H1 (cell line): ENCODE measurements at regions not wholly inside any gene's neighbourhood (a gene's known extent, or its start where the extent isn't known, plus 50 kb on each side); places are given as distances from the start of the nearest gene placed in this dataset.

Experiments
- CTCF ChIA-PET: fragments of 300-600 bp; sonication (Branson Sonifier 250); formaldehyde crosslinking; loops from one replicate; lab custom pipeline; 2021; ENCODE audit not compliant: partially characterized antibody; lab: Charles Lee
- POLR2A ChIA-PET: fragments of 300-600 bp; sonication (Branson Sonifier 250); formaldehyde crosslinking; loops from one replicate; lab custom pipeline; 2021; ENCODE audit warnings: inconsistent platforms; ENCODE audit not compliant: partially characterized antibody; lab: Charles Lee
- DNase-seq, 2 experiments: peaks; one replicate each; pipeline versions ENCODE4 v3.0.0 to v3.0.0-alpha.2; 2010 to 2022; ENCODE audit warnings: low spot score in 2 of 2, low read depth in 1 of 2, mixed read lengths in 1 of 2
- FAIRE-seq: peaks from 2 replicates; lab custom pipeline; 2011; peaks lifted over from hg19 to GRCh38; lab: Jason Lieb, UNC
- H2AFZ ChIP-seq: 2 replicates; pipeline ENCODE4 v1.8.1; 2012; ENCODE audit warnings: low read length, inconsistent platforms
- H2AK5ac ChIP-seq: 2 replicates; pipeline ENCODE4 v1.6.1; 2013; ENCODE audit warnings: low read depth, low read length
- H2BK120ac ChIP-seq: replicated peaks from 2 replicates; pipeline ENCODE3; 2013; ENCODE audit warnings: low read depth, low read length, inconsistent platforms
- H2BK12ac ChIP-seq: 2 replicates; pipeline ENCODE4 v1.6.1; 2013; ENCODE audit warnings: low read depth, low read length
- H2BK15ac ChIP-seq: 2 replicates; pipeline ENCODE4 v1.6.1; 2013; ENCODE audit warnings: low read length
- H2BK20ac ChIP-seq: 2 replicates; pipeline ENCODE4 v1.6.1; 2013; ENCODE audit warnings: low read length
- H2BK5ac ChIP-seq: 2 replicates; pipeline ENCODE4 v1.6.1; 2013; ENCODE audit warnings: low read depth, low read length
- H3K14ac ChIP-seq: 2 replicates; pipeline ENCODE4 v1.6.1; 2013; ENCODE audit warnings: inconsistent platforms; ENCODE audit not compliant: insufficient read length
- H3K18ac ChIP-seq: 2 replicates; pipeline ENCODE4 v1.6.1; 2013; ENCODE audit warnings: low read length; ENCODE audit errors: extremely low read depth
- H3K23ac ChIP-seq: 2 replicates; pipeline ENCODE4 v1.6.1; 2013; ENCODE audit warnings: inconsistent platforms; ENCODE audit not compliant: insufficient read length
- H3K23me2 ChIP-seq: 2 replicates; pipeline ENCODE4 v1.6.1; 2013; ENCODE audit warnings: low read depth, low read length
- H3K27ac ChIP-seq: 2 replicates; pipeline ENCODE4 v1.6.1; 2011; ENCODE audit warnings: low read depth, low read length, inconsistent platforms
- H3K27me3 ChIP-seq, 4 experiments: replicated peaks in 1 of 4; 1 replicate in 1 of 4; 2 replicates in 3 of 4; pipeline versions ENCODE4 v1.6.1 to v1.8.1; 2011 to 2013; ENCODE audit warnings: low read length in 3 of 4, mild to moderate bottlenecking in 3 of 4, inconsistent platforms in 2 of 4, mixed read lengths in 2 of 4, moderate library complexity in 1 of 4; ENCODE audit not compliant: control insufficient read depth in 3 of 4, insufficient read depth in 3 of 4; ENCODE audit errors: extremely low read depth in 1 of 4
- H3K36me3 ChIP-seq, 4 experiments: 2 replicates each; pipeline versions ENCODE4 v1.6.1 to v1.8.1; 2011 to 2013; ENCODE audit warnings: mild to moderate bottlenecking in 4 of 4, low read length in 3 of 4, moderate library complexity in 2 of 4, control low read depth in 1 of 4, inconsistent platforms in 1 of 4; ENCODE audit not compliant: insufficient read depth in 4 of 4, control insufficient read depth in 2 of 4
- H3K4ac ChIP-seq: replicated peaks from 2 replicates; pipeline ENCODE3; 2013; ENCODE audit warnings: low read length, low read depth, mixed read lengths, inconsistent platforms; ENCODE audit not compliant: insufficient read length
- H3K4me1 ChIP-seq, 4 experiments: replicated peaks in 1 of 4; 1 replicate in 1 of 4; 2 replicates in 3 of 4; pipeline versions ENCODE4 v1.6.1 to v1.8.1; 2011 to 2013; ENCODE audit warnings: low read length in 3 of 4, inconsistent platforms in 2 of 4, mixed read lengths in 1 of 4; ENCODE audit not compliant: insufficient read depth in 4 of 4, control insufficient read depth in 3 of 4
- H3K4me2 ChIP-seq, 2 experiments: 2 replicates each; pipeline versions ENCODE4 v1.6.1 to v1.8.1; 2011 to 2013; ENCODE audit warnings: low read depth in 2 of 2, low read length in 2 of 2, control low read depth in 1 of 2, inconsistent platforms in 1 of 2, mild to moderate bottlenecking in 1 of 2; ENCODE audit not compliant: insufficient read depth in 1 of 2
- H3K4me3 ChIP-seq, 4 experiments: fragments of 200-600, 300-600 bp in 1 of 4; sonication (generic), shearing (Covaris generic), sonication (Bioruptor Twin) in 1 of 4; 2 replicates each; pipeline versions ENCODE4 v1.5.1 to v1.8.1; 2011 to 2016; ENCODE audit warnings: low read length in 4 of 4, low read depth in 3 of 4, control low read depth in 2 of 4, inconsistent platforms in 2 of 4, mild to moderate bottlenecking in 2 of 4, mixed read lengths in 1 of 4, moderate library complexity in 1 of 4; ENCODE audit not compliant: insufficient read depth in 2 of 4; ENCODE audit errors: extremely low read depth in 1 of 4
- H3K56ac ChIP-seq: replicated peaks from 2 replicates; pipeline ENCODE3; 2013; ENCODE audit warnings: low read depth, mild to moderate bottlenecking, mixed read lengths, low read length, inconsistent platforms; ENCODE audit not compliant: insufficient read length
- H3K79me1 ChIP-seq: 2 replicates; pipeline ENCODE4 v1.6.1; 2013; ENCODE audit warnings: low read depth, low read length, control low read depth
- H3K79me2 ChIP-seq, 2 experiments: 2 replicates each; pipeline versions ENCODE4 v1.6.1 to v1.8.1; 2012 to 2013; ENCODE audit warnings: low read length in 2 of 2, mild to moderate bottlenecking in 2 of 2, inconsistent platforms in 1 of 2; ENCODE audit not compliant: insufficient read depth in 2 of 2, control insufficient read depth in 1 of 2
- H3K9ac ChIP-seq, 4 experiments: replicated peaks in 1 of 4; 1 replicate in 1 of 4; 2 replicates in 3 of 4; pipeline versions ENCODE4 v1.6.1 to v1.8.1; 2011 to 2013; ENCODE audit warnings: low read depth in 3 of 4, low read length in 3 of 4, control low read depth in 2 of 4, mild to moderate bottlenecking in 2 of 4, moderate library complexity in 2 of 4, inconsistent platforms in 1 of 4; ENCODE audit errors: extremely low read depth in 1 of 4
- H3K9me3 ChIP-seq, 2 experiments: 2 replicates each; pipeline versions ENCODE4 v1.6.1 to v1.8.1; 2012 to 2013; ENCODE audit warnings: mild to moderate bottlenecking in 2 of 2, moderate library complexity in 2 of 2, control low read depth in 1 of 2, inconsistent platforms in 1 of 2, low read depth in 1 of 2, low read length in 1 of 2, mixed read lengths in 1 of 2; ENCODE audit not compliant: insufficient read depth in 2 of 2
- H4K20me1 ChIP-seq, 2 experiments: replicated peaks in 1 of 2; 2 replicates each; pipeline versions ENCODE3 to v1.8.1; 2011 to 2013; ENCODE audit warnings: inconsistent platforms in 2 of 2, low read length in 2 of 2, mild to moderate bottlenecking in 1 of 2; ENCODE audit not compliant: insufficient read depth in 2 of 2, control insufficient read depth in 1 of 2
- H4K5ac ChIP-seq: 2 replicates; pipeline ENCODE4 v1.6.1; 2013; ENCODE audit warnings: low read length, low read depth, mixed read lengths, inconsistent platforms; ENCODE audit not compliant: insufficient read length
- H4K8ac ChIP-seq: 2 replicates; pipeline ENCODE4 v1.8.0; 2013; ENCODE audit warnings: mild to moderate bottlenecking, moderate library complexity, low read length, inconsistent platforms; ENCODE audit not compliant: insufficient read depth; ENCODE audit errors: extremely low read depth
- H4K91ac ChIP-seq: replicated peaks from 2 replicates; pipeline ENCODE3; 2013; ENCODE audit warnings: low read length, mixed read lengths, inconsistent platforms; ENCODE audit not compliant: insufficient read length
- RAD21 ChIP-seq, 2 experiments: IDR thresholded peaks in 1 of 2; conservative IDR thresholded peaks in 1 of 2; 2 replicates each; pipeline ENCODE4 v1.6.1; 2011; ENCODE audit warnings: low read depth in 2 of 2, low read length in 2 of 2, improper control_type of control experiment in 1 of 2, inconsistent platforms in 1 of 2, mild to moderate bottlenecking in 1 of 2, moderate library complexity in 1 of 2
- RXRA ChIP-seq: IDR thresholded peaks from 2 replicates; pipeline ENCODE4 v1.6.1; 2011; ENCODE audit warnings: low read depth, mild to moderate bottlenecking, low read length, moderate library complexity; ENCODE audit not compliant: insufficient read depth
- TEAD4 ChIP-seq: IDR thresholded peaks from 2 replicates; pipeline ENCODE4 v1.6.1; 2012; ENCODE audit warnings: low read depth, low read length, inconsistent platforms, mixed read lengths
- WGBS, 2 experiments: shearing (Covaris generic) in 1 of 2; methylation state at CpG; one replicate each; pipeline versions ENCODE4 v1.1.6 to v1.1.7; 2013 to 2015; ENCODE audit warnings: low lambda C conversion rate in 2 of 2, mixed read lengths in 2 of 2, inconsistent platforms in 1 of 2, low coverage in 1 of 2, missing lambda C conversion rate in 1 of 2; ENCODE audit not compliant: insufficient replicate concordance in 2 of 2, insufficient coverage in 1 of 2, insufficient read length in 1 of 2; ENCODE audit errors: extremely low coverage in 1 of 2, missing lambda C conversion rate in 1 of 2; 5-methylcytosine and 5-hydroxymethylcytosine counted together

DNA sequence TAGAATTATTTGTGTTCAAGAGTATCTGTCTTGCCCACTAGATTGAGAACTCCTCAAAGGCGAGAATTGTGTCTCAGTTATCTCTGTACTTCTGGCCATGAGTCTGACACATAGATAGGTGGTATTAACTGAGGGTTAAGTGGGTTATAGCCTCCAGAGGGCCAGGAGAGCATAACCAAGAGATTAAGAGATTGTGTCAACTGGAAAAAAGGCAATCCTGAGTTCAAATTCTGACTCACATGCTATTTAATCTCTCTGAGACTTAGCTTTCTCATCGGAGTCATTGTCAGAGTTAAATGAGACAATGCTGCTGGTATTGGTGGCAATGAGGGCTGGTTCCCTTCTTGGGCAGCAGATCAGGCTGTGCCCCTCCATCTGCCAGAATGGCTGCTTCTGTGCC lies 330.9 kb downstream of the TNS1 start:
- Histone ChIP-seq H2BK15ac (no peak overlapping the region), H3K14ac (no peak overlapping the region), H3K4me3 (no peak overlapping the region), H3K23ac (no peak overlapping the region), H3K9ac (no peak overlapping the region), H4K8ac (no peak overlapping the region), H3K36me3 (no peaks in the 10 kb centered on the region), H3K27ac (no peak overlapping the region), H4K5ac (no peak overlapping the region), H3K4me1 (no peaks in the 10 kb centered on the region), H3K23me2 (no peaks in the 10 kb centered on the region), H3K18ac (no peak overlapping the region), H2BK5ac (no peak overlapping the region), H3K9me3 (no peaks in the 10 kb centered on the region; a peak in 1 of 4 replicates), H2AK5ac (no peak overlapping the region), H3K56ac (no peak overlapping the region), H3K27me3 (no peaks in the 10 kb centered on the region), H2BK12ac (no peak overlapping the region), H4K91ac (no peak overlapping the region), H2BK120ac (no peak overlapping the region), H3K79me2 (no peaks in the 10 kb centered on the region), H2BK20ac (no peak overlapping the region), H3K79me1 (no peaks in the 10 kb centered on the region), H3K4me2 (no peak overlapping the region), H3K4ac (no peak overlapping the region), H4K20me1 (no peaks in the 10 kb centered on the region), H2AFZ (no peak overlapping the region)
- FAIRE-seq = no peak
- ChIA-PET CTCF (interaction anchor here (0.5 to 4.5 kb wide), 3 partner anchors 20 to 765 kb away, joined by 3 to 23 read pairs (median 4); no protein-coding TSS in a partner anchor), POLR2A (interaction anchor here (0.7 kb wide), 1 partner anchor 946 kb away, joined by 3 read pairs; no protein-coding TSS in a partner anchor)
- WGBS, 2 experiments = 48% methylated on average over 2 of the region's 2 CpGs; no CpG with 5 or more reads in 1 of the 2 experiments
- DNase-seq = no peak
- TF ChIP-seq TEAD4 = no peak
- no peak for TF ChIP-seq RXRA
- no peak for TF ChIP-seq RAD21 (IDR thresholded peaks at IDR 0.05 in 1 of 2, conservative IDR thresholded peaks at IDR 0.05 in 1 of 2; ENCODE audit: low read depth in 2 of 2, low read length in 2 of 2)
